GM21619 (cell line): ENCODE measurements at regions not wholly inside any gene's neighbourhood (a gene's known extent, or its start where the extent isn't known, plus 50 kb on each side); places are given as distances from the start of the nearest gene placed in this dataset.
"Not testable (repeated sequence)": the region's sequence is repeated elsewhere in the genome, so short reads cannot be mapped to it uniquely, and the experiment has no call there.

Experiments used
- ATAC-seq: cut with Tn5 transposase; IDR thresholded peaks from one replicate; pipeline ENCODE4 v1.9.1; 2021; ENCODE audit not compliant: unreplicated experiment

DNA sequence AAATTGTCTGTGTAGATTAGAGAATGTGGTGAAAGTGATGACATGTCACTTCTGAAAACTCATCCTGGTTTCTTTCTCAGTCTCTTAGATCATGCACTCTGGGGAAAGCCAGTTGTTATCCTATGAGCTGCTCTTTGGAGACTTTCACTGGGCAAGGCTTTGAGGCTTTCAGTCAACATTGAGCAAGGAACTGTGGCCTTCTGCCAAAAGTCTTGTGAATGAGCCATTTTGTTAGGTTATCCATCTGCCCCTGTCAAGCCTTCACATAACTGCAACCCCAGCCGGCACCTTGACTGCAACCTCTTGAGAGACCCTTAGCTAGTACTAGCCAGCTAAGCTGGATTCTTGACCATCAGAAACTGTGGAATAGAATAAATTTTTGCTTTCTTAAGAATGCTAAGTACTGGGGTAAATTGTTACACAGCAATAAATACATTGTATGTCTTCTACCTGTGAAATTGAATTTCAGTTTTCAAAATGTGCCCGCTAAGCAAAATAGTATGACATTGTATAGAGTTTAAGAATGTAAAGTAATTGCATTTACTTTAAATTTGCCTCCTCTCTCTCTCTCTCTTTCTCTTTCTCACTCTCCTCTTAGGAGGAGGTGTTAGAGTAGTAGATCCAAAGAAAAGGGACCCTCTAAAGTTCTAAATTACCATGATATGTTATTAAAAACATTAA lies 1273.0 kb downstream of the RAPGEF2 start:
- no peak for ATAC-seq

DNA sequence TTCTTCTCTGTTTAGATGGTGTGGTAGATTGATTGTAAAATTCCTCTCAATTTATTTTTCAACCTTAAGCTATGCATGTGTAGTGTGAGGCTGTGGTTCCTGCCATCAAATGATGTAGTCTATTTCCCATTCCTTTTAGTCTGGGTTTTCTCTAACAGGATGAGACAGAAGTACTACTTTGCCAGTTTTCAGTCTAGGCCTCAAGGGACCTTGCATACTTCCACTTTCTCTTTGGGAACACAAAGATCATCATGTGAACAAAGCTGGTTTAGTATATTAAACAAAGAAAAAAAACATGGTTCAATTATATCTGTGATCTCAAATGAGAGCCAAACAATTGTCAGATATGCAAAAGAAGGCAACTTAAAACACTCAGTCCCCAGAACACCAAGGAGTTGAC lies 1284.0 kb downstream of the RAPGEF2 start:
- ATAC-seq: no peak

DNA sequence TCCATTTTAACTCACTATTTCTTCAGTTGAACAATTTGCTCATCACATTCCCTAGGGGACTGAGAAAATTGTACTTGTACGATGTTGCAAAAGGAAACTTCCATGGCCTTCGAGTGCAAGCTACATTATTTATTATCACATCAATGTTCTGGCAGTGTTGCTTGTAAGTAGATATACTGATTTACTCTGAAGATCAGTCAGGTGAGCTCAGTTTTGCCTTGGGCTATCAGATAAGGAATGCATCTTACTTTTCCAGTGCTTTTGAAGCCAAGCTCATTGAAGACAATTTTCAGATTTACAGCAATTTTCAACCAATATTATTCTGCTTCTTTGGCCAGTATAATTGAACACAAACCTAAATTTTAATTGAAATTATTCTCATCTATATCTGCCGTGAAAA lies 1296.9 kb downstream of the RAPGEF2 start:
- ATAC-seq: no peak

DNA sequence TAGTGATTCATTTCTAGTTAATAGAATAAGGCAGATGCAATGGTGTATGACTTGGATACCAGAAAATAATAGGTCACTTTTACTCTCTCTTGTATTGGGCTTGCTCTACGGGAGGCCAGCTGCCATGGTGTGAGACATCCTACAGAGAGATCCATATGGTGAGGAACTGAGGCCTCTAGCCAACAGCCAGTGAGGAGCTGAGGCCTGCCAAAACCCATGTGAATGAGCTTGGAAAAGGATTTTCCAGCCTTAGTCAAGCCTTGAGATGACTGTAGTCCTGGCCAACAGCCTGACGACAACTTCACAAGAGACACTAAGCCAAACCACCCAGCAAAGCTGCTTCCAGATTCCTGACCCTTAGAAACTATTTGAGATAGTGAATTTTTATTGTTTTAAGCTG lies 1300.2 kb downstream of the RAPGEF2 start:
- ATAC-seq: no peak

DNA sequence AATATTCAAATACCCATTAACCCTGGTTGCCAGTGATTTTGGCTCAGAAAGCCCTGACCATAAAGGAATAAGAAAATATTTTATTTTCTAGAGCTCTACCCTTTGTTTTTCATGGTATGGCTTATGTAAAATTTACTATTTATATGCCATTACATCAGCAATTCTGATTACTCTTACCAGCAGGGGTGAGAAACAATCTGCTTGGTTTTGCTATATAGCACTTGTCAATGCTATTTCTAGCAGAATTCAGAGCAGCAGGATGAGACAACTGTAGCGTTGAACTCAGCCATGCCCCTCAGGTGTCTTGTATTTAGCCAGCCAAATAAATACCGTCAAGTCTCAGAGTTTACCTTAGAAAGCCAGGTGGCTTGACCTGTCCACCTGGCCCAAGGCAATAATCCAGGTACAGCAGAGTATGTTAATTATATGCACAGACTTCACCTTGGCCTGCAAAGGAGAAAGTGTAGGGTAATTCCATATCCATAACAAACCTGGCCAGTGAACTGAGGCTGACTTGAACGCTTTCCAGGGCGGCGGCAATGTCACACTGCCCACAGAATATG lies 1303.5 kb downstream of the RAPGEF2 start:
- ATAC-seq: no peak

- ATAC-seq: no peak
Measured at GRCh38 chr4:160414496-160414895, 1311.6 kb downstream of the RAPGEF2 start.

DNA sequence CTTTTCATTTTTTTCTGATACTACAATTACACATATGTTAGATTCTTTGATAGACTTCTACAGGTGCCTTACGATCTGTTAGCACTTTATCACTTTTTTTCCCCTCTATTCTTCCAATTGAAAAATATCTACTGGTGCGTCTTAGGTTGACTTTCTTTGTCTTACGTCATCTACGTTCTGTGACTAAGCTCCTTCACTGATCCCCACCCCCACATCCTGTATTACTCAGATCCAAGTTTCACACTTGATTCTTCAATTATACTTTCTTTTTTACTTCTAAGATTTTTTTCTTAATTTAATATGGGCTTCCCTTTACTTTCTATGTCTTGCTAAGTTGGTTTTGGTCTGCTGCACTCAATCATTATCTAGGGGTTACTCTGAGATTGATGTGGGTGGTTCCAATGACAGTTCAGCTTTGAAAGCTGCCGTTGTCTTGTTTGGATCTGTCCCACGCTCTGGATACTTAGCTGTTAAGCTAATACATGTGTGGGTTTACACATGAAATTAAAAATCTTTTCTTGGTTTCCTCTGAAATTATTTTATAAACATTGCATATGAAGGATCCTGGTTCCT lies 1321.1 kb downstream of the RAPGEF2 start:
- ATAC-seq: no peak

- no peak for ATAC-seq
Measured at GRCh38 chr4:160426233-160426632, 1323.4 kb downstream of the RAPGEF2 start.

DNA sequence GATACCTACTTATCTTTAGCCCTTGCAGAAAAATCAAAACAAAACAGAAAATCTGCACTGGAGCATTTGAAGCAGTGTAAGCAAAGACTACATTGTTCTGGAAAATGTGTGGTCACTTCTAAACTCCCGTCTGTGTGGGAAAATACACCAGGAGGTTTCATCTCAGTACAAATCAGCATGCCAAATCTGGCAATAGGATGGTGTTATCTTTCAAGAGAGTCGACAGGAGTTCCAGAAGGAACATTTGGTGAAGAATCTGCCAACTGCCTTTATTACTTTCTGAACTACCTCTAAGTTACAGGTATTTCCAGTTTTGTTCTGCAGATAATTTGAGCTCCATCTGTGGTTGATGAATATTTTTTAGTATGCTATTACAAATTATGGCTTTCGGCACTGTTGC lies 1348.0 kb downstream of the RAPGEF2 start:
- ATAC-seq: no peak

DNA sequence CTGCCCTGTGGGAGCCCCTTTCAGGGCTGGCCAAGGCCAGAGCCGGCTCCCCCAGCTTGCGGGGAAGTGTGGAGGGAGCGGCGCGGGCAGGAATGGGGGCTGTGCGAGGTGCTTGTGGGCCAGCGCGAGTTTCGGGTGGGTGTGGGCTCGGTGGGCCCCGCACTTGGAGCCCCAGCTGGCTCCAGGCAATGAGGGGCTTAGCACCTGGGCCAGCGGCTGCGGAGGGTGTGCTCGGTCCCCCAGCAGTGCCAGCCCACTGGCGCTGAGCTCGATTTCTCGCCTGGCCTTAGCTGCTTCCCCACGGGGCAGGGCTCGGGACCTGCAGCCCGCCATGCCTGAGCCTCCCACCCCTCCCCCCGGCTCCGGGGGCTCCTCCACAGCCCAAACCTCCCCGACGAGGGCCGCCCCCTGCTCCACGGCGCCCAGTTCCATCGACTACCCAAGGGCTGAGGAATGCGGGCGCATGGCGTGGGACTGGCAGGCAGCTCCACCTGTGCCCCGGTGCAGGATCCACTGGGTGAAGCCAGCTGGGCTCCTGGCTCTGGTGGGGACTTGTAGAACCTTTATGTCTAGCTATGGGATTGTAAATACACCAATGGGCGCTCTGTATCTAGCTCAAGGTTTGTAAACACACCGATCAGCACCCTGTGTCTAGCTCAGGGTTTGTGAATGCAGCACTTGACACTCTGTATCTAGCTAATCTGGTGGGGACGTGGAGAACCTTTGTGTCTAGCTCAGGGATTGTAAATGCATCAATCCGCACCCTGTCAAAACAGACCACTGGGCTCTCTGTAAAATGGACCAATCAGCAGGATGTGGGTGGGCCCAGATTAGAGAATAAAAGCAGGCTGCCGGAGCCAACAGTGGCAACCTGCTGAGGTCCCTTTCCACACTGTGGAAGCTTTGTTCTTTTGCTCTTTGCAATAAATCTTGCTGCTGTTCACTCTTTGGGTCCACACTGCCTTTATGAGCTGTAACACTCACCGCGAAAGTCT lies 1379.1 kb downstream of the RAPGEF2 start:
- not testable (repeated sequence) for ATAC-seq

DNA sequence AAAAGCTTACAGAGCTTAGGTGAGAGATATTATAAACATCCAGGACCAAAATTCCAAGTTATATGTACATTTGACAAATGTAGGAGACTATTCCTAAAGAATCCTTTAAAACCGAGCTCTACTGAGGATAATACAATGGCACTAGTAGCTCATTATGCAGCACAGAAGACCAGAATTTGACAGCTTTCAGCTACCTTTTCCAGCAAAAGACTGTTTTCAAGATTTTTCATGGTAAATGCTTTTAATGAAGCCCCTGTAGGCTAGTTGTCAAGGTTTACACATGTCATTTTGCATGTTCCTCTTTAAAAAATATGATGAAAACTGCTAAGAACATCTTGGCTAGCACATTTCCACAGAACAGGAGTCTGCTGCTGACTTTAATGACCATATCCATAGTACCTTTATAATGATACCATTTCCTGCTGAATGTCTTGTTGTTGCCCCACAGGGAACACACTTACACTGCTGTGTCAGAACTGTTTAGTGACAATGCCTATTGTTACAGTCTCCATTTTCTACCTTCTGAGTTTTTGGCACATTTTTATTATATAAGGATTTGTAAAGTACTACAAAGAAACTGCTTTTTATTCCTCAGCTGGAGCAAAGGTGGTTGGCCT lies 1382.3 kb downstream of the RAPGEF2 start:
- no peak for ATAC-seq

DNA sequence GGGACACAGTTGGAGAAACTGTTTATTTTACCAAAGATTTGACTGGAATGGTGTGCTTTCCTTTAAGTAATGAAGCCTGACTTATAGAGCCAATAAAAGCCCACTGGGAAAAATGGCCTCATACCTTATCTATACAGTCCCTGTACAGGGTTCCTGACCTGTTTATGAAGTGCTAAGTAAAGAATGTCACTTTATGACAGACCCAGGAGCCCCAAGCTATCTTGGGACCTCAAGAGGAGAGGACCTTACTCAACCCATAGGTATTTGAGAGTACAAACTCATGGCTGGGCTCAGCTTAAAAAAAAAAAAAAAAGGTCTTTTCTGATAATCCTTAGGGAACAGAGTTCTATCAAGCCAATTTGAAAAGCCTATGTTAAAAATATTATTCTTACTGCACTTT lies 1389.3 kb downstream of the RAPGEF2 start:
- no peak for ATAC-seq

DNA sequence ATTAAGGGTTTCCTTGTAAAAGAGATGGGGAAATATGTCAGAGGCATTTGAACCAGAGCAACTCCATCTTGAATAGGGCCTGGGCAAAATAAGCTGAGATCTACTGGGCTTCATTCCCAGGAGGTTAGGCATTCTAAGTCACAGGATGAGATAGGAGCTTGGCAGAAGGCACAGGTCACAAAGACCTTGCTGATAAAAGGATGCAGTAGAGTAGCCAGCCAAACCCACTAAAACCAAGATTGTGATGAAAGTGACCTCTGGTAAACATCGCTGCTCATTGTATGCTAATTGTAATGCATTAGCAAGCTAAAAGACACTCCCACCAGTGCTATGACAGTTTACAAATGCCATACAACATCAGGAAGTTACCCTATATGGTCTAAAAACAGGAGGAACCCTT lies 1390.3 kb downstream of the RAPGEF2 start:
- no peak for ATAC-seq

DNA sequence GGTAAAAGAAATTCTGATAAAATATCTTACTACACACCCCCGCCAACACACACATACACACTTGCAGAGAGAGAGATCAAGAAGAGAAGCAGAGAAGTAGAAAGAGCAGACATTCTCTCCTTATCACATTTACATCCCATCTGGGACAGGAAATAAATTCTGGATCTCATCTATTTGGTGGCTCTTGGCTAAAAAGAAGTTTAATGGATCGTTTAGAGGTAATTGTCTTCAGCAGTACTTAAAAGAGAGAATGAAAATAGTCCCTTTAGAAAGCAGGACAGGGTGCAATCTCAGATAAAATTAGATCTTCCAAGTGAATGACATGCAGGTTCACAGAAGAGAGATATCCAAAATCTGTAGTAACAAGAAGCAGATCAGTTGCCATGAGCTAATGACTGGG lies 1392.5 kb downstream of the RAPGEF2 start:
- ATAC-seq: no peak

DNA sequence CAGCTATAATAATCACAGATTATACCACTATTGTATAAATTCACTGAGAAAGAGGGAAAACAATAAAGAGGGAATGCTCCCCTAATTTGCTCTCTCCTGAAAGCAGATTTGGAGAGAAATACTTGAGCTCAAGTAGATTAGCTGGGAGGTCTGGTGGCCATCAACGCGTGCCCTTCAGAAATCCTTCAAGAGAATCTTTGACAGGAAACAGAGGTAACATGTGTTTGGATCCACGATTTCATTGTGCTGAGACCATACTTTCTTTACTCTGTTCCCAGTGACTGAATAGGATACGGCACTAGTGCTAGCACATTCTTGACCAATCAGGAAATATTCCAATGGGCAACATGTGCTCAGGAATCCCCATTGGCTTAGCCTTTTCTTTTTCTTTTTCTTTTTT lies 1395.3 kb downstream of the RAPGEF2 start:
- no peak for ATAC-seq

DNA sequence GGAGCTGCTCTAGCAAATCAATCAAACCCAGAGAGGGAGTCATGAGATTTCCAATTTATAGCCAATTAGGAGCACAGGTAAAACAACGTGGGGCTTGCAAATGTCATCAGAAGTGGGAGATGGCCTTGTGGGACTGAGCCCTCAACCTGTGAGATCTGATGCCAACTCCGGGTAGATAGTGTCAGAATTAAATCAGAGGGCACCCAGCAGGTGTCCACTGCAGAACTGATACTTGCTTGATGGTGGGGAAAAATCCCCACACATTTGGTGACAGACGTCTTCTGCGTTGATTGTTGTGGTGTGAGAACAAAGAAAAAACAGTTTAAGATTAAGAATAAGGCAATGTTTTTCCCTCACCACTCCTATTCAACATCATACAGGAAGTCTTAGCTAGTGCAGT lies 1402.8 kb downstream of the RAPGEF2 start:
- no peak for ATAC-seq

DNA sequence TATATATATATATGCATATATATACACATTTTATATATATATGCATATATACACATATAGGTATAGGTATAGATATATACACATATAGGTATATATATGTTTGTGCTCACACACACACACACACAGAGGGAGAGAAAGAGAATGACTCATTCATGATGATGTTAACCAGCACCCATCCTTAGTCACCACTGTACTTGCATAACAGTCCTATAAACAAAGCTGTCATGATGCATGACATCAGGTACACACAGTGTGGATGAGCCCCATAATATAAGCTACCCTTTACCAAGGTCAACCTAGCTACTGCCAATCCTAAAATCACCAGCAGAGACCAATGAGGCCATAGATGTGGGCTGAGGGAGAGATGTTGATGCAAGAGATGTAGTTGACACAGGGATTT lies 1408.0 kb downstream of the RAPGEF2 start:
- no peak for ATAC-seq

DNA sequence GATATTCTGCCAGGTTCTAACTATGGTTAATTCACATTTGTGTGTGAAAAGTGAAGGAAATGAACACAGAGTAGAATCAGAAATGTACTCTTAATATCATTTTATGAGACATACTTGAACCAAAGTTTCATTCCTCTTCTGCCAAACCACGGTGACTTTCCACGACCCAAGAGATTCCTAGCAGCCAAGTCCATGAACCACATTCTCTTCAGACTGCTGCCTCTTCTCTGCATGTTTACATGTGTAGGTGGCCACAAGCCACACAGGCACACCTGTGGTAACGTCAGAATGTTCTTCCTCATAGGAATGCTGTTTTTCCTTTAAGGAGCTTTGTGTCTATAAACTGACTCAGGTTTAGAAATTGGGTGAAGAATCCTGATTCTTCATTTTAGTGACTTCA lies 1411.2 kb downstream of the RAPGEF2 start:
- ATAC-seq: no peak

DNA sequence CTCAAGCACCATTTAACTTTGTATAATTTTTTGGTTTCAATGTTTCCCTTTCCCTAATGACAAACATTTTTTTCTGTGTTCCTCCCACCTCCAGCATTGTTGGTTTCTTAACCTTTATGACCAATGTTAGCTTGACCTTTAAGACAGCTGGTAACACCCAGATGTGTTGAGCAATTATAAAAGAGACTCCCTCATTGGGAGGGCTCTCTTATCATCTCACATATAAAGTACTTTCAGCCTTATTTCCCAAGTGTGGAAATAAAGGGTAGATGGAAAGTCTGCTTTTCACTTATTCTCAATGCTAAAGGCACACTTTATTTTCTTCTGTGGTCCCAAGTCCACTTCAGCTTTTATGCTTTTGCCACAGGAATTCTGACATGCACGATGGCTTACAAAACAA lies 1420.4 kb downstream of the RAPGEF2 start:
- ATAC-seq: no peak

DNA sequence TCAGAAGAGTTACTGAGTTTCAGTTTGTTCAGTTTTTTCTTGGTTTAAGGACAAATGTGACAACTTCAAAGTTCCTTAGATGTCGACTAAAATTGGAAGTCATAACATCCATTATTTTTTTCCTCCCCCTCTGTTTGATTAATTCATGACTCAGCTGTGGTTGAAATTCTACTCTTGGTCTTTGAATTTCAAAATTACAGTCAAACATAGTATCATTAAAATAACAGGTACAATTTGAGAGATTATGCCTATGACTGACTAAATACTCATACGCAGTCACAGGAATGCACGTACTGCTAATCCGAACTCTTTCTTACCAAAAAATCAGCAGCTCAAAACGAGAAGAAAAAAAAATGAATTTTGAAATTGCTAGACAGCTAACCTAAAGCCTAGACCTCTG lies 1434.8 kb downstream of the RAPGEF2 start:
- ATAC-seq: no peak

DNA sequence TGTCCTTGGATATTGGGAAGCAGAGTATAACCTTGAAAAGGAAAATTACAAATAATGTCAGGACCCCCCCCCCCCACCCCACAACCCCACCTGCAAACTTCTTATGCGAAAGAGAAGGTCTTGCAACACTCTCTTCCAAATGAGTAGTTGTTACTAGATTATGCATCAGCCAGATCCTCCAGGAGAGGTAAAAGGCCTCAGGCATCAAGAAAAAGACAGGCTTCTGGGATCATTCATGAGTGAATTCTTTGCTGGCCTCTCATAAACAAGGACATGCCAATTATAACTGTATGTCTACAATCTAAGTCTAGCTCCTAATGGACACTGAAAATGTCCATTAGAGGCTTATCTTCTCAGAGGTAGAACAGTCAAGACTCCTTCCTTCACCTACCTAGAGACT lies 1443.3 kb downstream of the RAPGEF2 start:
- ATAC-seq: no peak
